Lower leg skin (tissue), 4 donors: ENCODE measurements at regions not wholly inside any gene's neighbourhood (a gene's known extent, or its start where the extent isn't known, plus 50 kb on each side); places are given as distances from the start of the nearest gene placed in this dataset.

Source experiments
- DNase-seq, 2 donors: peaks; one replicate each; pipeline ENCODE4 v3.0.0-alpha.2; 2019; ENCODE audit warnings: low spot score in 2 of 2
- H3K4me3 ChIP-seq: fragments of 200-600 bp; sonication (generic); 2 replicates; pipeline ENCODE4 v1.5.1; 2017; ENCODE audit warnings: mild to moderate bottlenecking, low read depth; ENCODE audit not compliant: poor library complexity, severe bottlenecking
- CTCF ChIP-seq, 3 donors: fragments of 450-650 bp; IDR thresholded peaks; one replicate each; pipeline ENCODE4 v1.5.1; 2016; ENCODE audit warnings: antibody characterized with exemption in 3 of 3, mild to moderate bottlenecking in 3 of 3, moderate library complexity in 2 of 3
- POLR2A ChIP-seq, 2 donors: fragments of 450-650 bp; IDR thresholded peaks; one replicate each; pipeline ENCODE4 v1.6.1; 2016 to 2017; ENCODE audit warnings: antibody characterized with exemption in 2 of 2, mild to moderate bottlenecking in 1 of 2, moderate library complexity in 1 of 2
- WGBS, 2 donors: methylation state at CpG; one replicate each; pipeline ENCODE4 v1.1.5; 2018; 5-methylcytosine and 5-hydroxymethylcytosine counted together
- intact Hi-C: fragments of 100-400 bp; cut with DNase I; formaldehyde crosslinking; loops from one replicate; pipeline ENCODE4 v1.15.0; 2023; ENCODE audit warnings: low total_unique reads

- 93 to 97% methylated on average over 4 of the region's 4 CpGs for WGBS, 2 donors
- DNase-seq: no peak
- no peak overlapping the region for H3K4me3 ChIP-seq
- intact Hi-C loops: no loop called here
- TF ChIP-seq POLR2A (IDR thresholded peaks at IDR 0.05) (no peak), CTCF (IDR thresholded peaks at IDR 0.05) (no peak)
Observed at GRCh38 chr11:70859180-70859579, 393.2 kb downstream of the SHANK2 start.

- 42 to 51% methylated on average over 7 of the region's 7 CpGs for WGBS, 2 donors
- no peak for TF ChIP-seq POLR2A (IDR thresholded peaks at IDR 0.05)
- no peak for TF ChIP-seq CTCF (IDR thresholded peaks at IDR 0.05)
- no peak overlapping the region for H3K4me3 ChIP-seq
- no peak for DNase-seq
- intact Hi-C loops: no loop called here
Observed at GRCh38 chr11:70860888-70861287, 391.5 kb downstream of the SHANK2 start.

- intact Hi-C loops: no loop called here
- 62% methylated on average over 2 of the region's 2 CpGs for WGBS, 2 donors
- TF ChIP-seq CTCF (IDR thresholded peaks at IDR 0.05) (no peak), POLR2A (IDR thresholded peaks at IDR 0.05) (no peak)
- no peak overlapping the region for H3K4me3 ChIP-seq
- no peak for DNase-seq
Observed at GRCh38 chr11:70861559-70861958, 390.8 kb downstream of the SHANK2 start.

GRCh38 chr11:70862093-70862492 is 390.3 kb downstream of the SHANK2 start:
- DNase-seq: no peak
- no peak for TF ChIP-seq POLR2A (IDR thresholded peaks at IDR 0.05)
- TF ChIP-seq CTCF (IDR thresholded peaks at IDR 0.05): no peak
- H3K4me3 ChIP-seq: no peak overlapping the region
- WGBS, 2 donors: 42 to 53% methylated on average over 6 of the region's 6 CpGs
- intact Hi-C loops: no loop called here

- TF ChIP-seq POLR2A (IDR thresholded peaks at IDR 0.05) (no peak), CTCF (IDR thresholded peaks at IDR 0.05) (no peak)
- WGBS, 2 donors: 85 to 86% methylated on average over 6 to 9 of the region's 9 CpGs
- no peak overlapping the region for H3K4me3 ChIP-seq
- DNase-seq: no peak
- intact Hi-C loops: no loop called here
Observed at GRCh38 chr11:70863186-70863585, 389.2 kb downstream of the SHANK2 start.

- 74 to 76% methylated on average over 4 of the region's 4 CpGs for whole genome bisulfite sequencing, 2 donors
- DNase-seq: no peak
- no peak overlapping the region for H3K4me3 ChIP-seq
- TF ChIP-seq POLR2A (IDR thresholded peaks at IDR 0.05): no peak
- no peak for TF ChIP-seq CTCF (IDR thresholded peaks at IDR 0.05)
- intact Hi-C loops: no loop called here
Observed at GRCh38 chr11:70863993-70864392, 388.4 kb downstream of the SHANK2 start.
